HL-60 (cell line): ENCODE measurements at regions not wholly inside any gene's neighbourhood (a gene's known extent, or its start where the extent isn't known, plus 50 kb on each side); places are given as distances from the start of the nearest gene placed in this dataset.
"Not testable (repeated sequence)": the region's sequence is repeated elsewhere in the genome, so short reads cannot be mapped to it uniquely, and the experiment has no call there.

ENCODE experiments used
- DNase-seq, 2 experiments: peaks; one replicate each; pipeline ENCODE4 v3.0.0-alpha.2; 2010 to 2020; ENCODE audit warnings: low read depth in 1 of 2, low spot score in 1 of 2
- H3K27ac ChIP-seq: fragments of 250-450 bp; sonication (Bioruptor Pico); replicated peaks from 2 replicates; pipeline ENCODE4 v1.5.1; 2020; ENCODE audit warnings: mild to moderate bottlenecking, moderate library complexity
- H3K27me3 ChIP-seq: fragments of 250-450 bp; sonication (Bioruptor Pico); 2 replicates; pipeline ENCODE4 v1.5.1; 2021; ENCODE audit warnings: mild to moderate bottlenecking, moderate library complexity; ENCODE audit not compliant: insufficient read depth, poor library complexity, severe bottlenecking
- H3K4me3 ChIP-seq: replicated peaks from 2 replicates; pipeline ENCODE4 v1.5.1; 2011; ENCODE audit warnings: mild to moderate bottlenecking, control low read depth, low read length; ENCODE audit not compliant: insufficient read depth
- GABPA ChIP-seq: IDR thresholded peaks from 2 replicates; pipeline ENCODE4 v1.6.1; 2012; ENCODE audit warnings: low read depth
- POLR2AphosphoS5 ChIP-seq: IDR thresholded peaks from 2 replicates; pipeline ENCODE4 v1.6.1; 2012; ENCODE audit warnings: low read depth
- SPI1 ChIP-seq: IDR thresholded peaks from 2 replicates; pipeline ENCODE4 v1.6.1; 2012; ENCODE audit warnings: low read depth, mild to moderate bottlenecking, borderline replicate concordance
- TF ChIP-seq, protein P1 (sequence below): IDR thresholded peaks from one replicate; pipeline ENCODE4 v1.5.1; 2011; ENCODE audit warnings: low read length, control low read depth, inconsistent platforms; ENCODE audit not compliant: insufficient read depth
- TF ChIP-seq, protein P2 (sequence below): IDR thresholded peaks from 2 replicates; pipeline ENCODE4 v1.6.1; 2012; ENCODE audit warnings: low read depth; ENCODE audit not compliant: insufficient replicate concordance

DNA sequence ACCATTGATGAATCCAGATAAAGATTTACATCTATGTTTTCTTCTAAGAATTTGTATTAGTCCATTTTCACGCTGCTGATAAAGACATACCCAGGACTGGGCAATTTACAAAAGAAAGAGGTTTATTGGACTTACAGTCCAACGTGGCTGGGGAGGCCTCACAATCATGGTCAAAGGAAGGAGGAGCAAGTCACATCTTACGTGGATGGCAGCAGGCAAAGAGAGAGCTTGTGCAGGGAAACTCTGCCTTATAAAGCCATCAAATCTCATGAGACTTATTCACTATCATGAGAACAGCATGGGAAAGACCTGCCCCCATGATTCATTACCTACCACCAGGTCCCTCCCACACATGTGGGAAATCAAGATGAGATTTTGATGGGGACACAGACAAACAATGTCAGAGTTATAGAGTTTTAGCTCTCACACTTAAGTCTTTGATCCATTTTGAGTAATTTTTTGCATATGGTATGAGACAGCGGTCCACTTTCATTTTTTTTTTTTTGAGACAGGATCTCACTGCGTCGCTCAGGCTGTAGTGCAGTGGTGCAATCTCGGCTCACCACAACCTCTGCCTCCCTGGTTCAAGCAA, 53.5 kb upstream of the JADE2 start:
- DNase-seq, H3K27me3 ChIP-seq, H3K4me3 ChIP-seq, H3K27ac ChIP-seq: not testable (repeated sequence)

DNA sequence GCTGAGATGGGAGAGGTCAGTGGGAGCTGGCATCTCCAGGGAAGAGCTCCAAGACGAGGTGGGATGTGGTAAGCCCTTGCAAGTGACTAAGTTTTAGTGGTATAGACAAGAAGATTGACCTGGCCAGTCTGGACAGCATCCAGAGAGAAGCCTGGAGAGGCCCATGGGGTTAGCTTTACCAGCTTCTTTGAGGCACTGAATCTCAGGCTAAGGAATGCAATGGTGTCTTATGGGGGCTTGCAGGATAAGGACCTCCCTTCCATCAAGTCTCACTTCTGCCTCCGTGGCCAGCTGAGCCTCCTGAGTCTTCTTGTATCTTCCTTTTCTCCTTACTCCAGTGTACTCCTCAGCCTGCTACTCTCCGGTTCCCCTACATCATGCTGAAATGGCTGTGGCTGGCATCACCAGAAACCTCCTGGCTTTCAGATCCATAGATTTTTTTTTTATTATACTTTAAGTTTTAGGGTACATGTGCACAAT, 56.5 kb upstream of the JADE2 start:
- Histone ChIP-seq H3K27me3 (no peaks in the 10 kb centered on the region), H3K4me3 (no peak overlapping the region), H3K27ac (no peak overlapping the region)
- TF ChIP-seq, protein P1, sequence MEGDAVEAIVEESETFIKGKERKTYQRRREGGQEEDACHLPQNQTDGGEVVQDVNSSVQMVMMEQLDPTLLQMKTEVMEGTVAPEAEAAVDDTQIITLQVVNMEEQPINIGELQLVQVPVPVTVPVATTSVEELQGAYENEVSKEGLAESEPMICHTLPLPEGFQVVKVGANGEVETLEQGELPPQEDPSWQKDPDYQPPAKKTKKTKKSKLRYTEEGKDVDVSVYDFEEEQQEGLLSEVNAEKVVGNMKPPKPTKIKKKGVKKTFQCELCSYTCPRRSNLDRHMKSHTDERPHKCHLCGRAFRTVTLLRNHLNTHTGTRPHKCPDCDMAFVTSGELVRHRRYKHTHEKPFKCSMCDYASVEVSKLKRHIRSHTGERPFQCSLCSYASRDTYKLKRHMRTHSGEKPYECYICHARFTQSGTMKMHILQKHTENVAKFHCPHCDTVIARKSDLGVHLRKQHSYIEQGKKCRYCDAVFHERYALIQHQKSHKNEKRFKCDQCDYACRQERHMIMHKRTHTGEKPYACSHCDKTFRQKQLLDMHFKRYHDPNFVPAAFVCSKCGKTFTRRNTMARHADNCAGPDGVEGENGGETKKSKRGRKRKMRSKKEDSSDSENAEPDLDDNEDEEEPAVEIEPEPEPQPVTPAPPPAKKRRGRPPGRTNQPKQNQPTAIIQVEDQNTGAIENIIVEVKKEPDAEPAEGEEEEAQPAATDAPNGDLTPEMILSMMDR = no peak
- TF ChIP-seq, protein P2, sequence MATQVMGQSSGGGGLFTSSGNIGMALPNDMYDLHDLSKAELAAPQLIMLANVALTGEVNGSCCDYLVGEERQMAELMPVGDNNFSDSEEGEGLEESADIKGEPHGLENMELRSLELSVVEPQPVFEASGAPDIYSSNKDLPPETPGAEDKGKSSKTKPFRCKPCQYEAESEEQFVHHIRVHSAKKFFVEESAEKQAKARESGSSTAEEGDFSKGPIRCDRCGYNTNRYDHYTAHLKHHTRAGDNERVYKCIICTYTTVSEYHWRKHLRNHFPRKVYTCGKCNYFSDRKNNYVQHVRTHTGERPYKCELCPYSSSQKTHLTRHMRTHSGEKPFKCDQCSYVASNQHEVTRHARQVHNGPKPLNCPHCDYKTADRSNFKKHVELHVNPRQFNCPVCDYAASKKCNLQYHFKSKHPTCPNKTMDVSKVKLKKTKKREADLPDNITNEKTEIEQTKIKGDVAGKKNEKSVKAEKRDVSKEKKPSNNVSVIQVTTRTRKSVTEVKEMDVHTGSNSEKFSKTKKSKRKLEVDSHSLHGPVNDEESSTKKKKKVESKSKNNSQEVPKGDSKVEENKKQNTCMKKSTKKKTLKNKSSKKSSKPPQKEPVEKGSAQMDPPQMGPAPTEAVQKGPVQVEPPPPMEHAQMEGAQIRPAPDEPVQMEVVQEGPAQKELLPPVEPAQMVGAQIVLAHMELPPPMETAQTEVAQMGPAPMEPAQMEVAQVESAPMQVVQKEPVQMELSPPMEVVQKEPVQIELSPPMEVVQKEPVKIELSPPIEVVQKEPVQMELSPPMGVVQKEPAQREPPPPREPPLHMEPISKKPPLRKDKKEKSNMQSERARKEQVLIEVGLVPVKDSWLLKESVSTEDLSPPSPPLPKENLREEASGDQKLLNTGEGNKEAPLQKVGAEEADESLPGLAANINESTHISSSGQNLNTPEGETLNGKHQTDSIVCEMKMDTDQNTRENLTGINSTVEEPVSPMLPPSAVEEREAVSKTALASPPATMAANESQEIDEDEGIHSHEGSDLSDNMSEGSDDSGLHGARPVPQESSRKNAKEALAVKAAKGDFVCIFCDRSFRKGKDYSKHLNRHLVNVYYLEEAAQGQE = no peak
- TF ChIP-seq GABPA = no peak
- TF ChIP-seq POLR2AphosphoS5 = no peak
- no peak for TF ChIP-seq SPI1
- DNase-seq = no peak

DNA sequence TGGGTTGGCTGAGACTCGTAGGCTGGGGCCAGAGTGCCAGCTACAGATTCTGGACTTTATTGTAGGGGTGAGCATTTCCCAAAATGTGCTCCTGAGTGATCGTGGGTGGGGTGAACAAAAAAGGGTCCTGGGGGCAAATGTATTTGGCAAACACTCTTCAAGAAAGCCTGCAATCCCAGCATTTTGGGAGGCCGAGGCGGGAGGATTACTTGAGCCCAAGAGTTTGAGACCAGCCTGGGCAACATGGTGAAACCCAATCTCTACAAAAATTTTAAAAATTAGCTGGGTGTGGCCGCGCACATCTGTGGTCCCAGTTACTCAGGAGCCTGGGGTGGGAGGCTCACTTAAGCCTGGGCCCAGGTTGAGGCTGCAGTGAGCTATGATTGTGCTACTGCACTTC, 55.5 kb upstream of the CDKN2AIPNL start:
- Histone ChIP-seq H3K27me3 (no peaks in the 10 kb centered on the region), H3K4me3 (no peak overlapping the region), H3K27ac (no peak overlapping the region)
- no peak for DNase-seq
- no peak for TF ChIP-seq SPI1
- TF ChIP-seq, protein P1 = no peak
- TF ChIP-seq, protein P2 = no peak
- no peak for TF ChIP-seq POLR2AphosphoS5
- no peak for TF ChIP-seq GABPA

DNA sequence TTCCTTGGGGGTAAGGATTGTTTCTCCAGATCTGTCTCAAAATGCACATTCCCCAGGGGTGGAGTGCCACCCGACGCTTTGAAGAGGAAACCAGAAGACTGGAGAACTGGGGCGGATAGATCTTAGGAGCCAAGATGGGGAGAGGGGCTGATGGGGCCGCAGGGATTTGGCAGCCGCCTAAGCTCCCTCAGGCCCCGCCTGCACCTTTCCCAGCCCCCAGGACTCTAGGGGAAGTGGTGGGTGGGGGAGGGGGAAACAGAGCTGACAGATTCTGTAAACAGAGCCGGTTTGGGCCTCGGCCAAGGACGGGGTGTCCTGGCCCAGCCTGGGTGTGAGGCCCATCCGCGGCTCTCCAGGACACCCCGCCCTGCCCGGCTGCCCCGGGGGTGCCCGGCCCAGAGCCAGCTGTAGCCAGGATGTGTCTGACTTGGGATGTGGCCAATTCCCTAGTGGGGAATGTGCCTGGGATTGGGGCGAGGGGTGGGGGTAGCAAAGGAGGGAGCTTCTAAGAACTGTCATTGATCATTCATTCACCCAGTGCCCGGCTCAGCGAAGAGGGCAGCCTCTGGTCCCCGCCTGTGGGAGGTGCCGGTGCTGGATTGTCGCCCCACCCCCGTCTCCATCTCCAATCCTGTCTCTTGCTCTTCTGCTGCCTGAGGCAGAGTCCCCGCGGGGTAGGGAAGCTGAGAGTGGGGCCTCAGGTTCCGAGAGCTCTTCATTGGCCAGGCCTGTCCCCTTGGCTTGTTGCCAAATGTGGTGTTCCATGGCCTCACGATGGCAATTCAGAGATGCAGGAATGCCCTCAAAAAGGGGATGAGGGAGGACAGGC, 54.8 kb upstream of the CDKN2AIPNL start:
- Histone ChIP-seq H3K27me3 (no peaks in the 10 kb centered on the region), H3K27ac (peak overlapping the region; percentile 86), H3K4me3 (peak overlapping the region; percentile 30)
- TF ChIP-seq POLR2AphosphoS5 = no peak
- TF ChIP-seq, protein P1 = no peak
- TF ChIP-seq, protein P2 = no peak
- TF ChIP-seq GABPA = no peak
- TF ChIP-seq SPI1 = no peak
- DNase-seq = peak; percentile 34 to 52
